Activated naive CD8-positive, alpha-beta T cell treated with anti-CD3 and anti-CD28 coated beads, Interleukin-2, amount 50 U/mL, for 24 hours (primary cell): ENCODE measurements at regions not wholly inside any gene's neighbourhood (a gene's known extent, or its start where the extent isn't known, plus 50 kb on each side); places are given as distances from the start of the nearest gene placed in this dataset.

ENCODE experiments used
- ATAC-seq: fragments of 150-1000 bp; cut with Tn5 transposase; one replicate; pipeline ENCODE4 v1.10.0; 2021
- DNase-seq: peaks from one replicate; pipeline ENCODE4 v3.0.0; 2021
- H3K27ac Mint-ChIP-seq: one replicate; pipeline ENCODE4 v1.8.0; 2021; ENCODE audit warnings: mild to moderate bottlenecking, mixed read lengths
- H3K27me3 Mint-ChIP-seq: one replicate; pipeline ENCODE4 v1.8.0; 2021; ENCODE audit warnings: mixed read lengths
- H3K36me3 Mint-ChIP-seq: one replicate; pipeline ENCODE4 v1.8.0; 2021; ENCODE audit warnings: low read depth, mixed read lengths
- H3K4me1 Mint-ChIP-seq: one replicate; pipeline ENCODE4 v1.8.0; 2021; ENCODE audit warnings: mixed read lengths
- H3K4me3 Mint-ChIP-seq: one replicate; pipeline ENCODE4 v1.8.0; 2021; ENCODE audit warnings: mild to moderate bottlenecking, moderate library complexity, mixed read lengths
- H3K9me3 Mint-ChIP-seq: one replicate; pipeline ENCODE4 v1.8.0; 2021; ENCODE audit warnings: mixed read lengths

- Mint-ChIP-seq H3K27ac (no peak overlapping the region), H3K4me3 (no peak overlapping the region)
These were observed 76.4 kb upstream of the MLN start for GRCh38 chr6:33880104-33880678.

GRCh38 chr6:33878562-33878961 lies 74.8 kb upstream of the MLN start:
- DNase-seq (no peak), ATAC-seq (no peak)
- H3K27ac Mint-ChIP-seq: no peak overlapping the region
- no peaks in the 10 kb centered on the region for H3K36me3 Mint-ChIP-seq
- peaks cover 9% of the 10 kb centered on the region for H3K27me3 Mint-ChIP-seq
- no peaks in the 10 kb centered on the region for H3K9me3 Mint-ChIP-seq
- peaks cover 2% of the 10 kb centered on the region for H3K4me1 Mint-ChIP-seq
- no peak overlapping the region for H3K4me3 Mint-ChIP-seq

More at GRCh38 chr6:33880104-33880678, 76.4 kb upstream of the MLN start:
- no peaks in the 10 kb centered on the region for H3K36me3 Mint-ChIP-seq
- no peaks in the 10 kb centered on the region for H3K9me3 Mint-ChIP-seq
- DNase-seq: no peak
- no peaks in the 10 kb centered on the region for H3K4me1 Mint-ChIP-seq
- no peaks in the 10 kb centered on the region for H3K27me3 Mint-ChIP-seq
- no peak for ATAC-seq

- H3K9me3 Mint-ChIP-seq: no peaks in the 10 kb centered on the region
- H3K4me3 Mint-ChIP-seq: no peak overlapping the region
- no peaks in the 10 kb centered on the region for H3K36me3 Mint-ChIP-seq
- DNase-seq (no peak), ATAC-seq (no peak)
- peaks cover 2% of the 10 kb centered on the region for H3K4me1 Mint-ChIP-seq
- peaks cover 9% of the 10 kb centered on the region for H3K27me3 Mint-ChIP-seq
- H3K27ac Mint-ChIP-seq: no peak overlapping the region
These were observed 74.3 kb upstream of the MLN start for GRCh38 chr6:33877982-33878535.

DNA sequence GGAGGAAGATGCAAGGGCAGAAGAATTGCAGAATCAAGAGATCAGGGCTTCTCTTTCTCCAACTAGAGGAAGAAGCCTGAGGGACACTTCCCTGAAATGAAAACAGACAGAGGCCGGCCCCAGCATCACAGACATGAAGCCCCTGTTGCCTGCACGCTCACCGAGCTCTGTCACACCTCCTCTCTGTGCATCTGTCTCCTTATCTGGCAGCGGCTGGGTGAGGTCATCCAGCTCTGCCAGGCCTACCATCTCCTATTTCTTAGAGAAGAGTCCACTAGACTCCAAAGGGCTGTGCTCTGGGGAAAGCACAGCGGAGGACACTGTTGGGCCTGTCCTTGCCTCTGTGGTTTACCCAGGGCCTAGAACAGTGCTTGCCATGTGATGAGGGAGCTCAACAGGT lies 71.9 kb upstream of the MLN start:
- peaks cover 9% of the 10 kb centered on the region for H3K27me3 Mint-ChIP-seq
- no peak overlapping the region for H3K4me3 Mint-ChIP-seq

GRCh38 chr6:33875141-33875581 lies 71.4 kb upstream of the MLN start:
- no peaks in the 10 kb centered on the region for H3K9me3 Mint-ChIP-seq
- H3K36me3 Mint-ChIP-seq: no peaks in the 10 kb centered on the region

More for the DNA sequence above, 71.9 kb upstream of the MLN start:
- DNase-seq: no peak
- no peak for ATAC-seq
- H3K9me3 Mint-ChIP-seq: no peaks in the 10 kb centered on the region
- H3K4me1 Mint-ChIP-seq: peaks cover 2% of the 10 kb centered on the region
- no peaks in the 10 kb centered on the region for H3K36me3 Mint-ChIP-seq
- H3K27ac Mint-ChIP-seq: no peak overlapping the region

DNA sequence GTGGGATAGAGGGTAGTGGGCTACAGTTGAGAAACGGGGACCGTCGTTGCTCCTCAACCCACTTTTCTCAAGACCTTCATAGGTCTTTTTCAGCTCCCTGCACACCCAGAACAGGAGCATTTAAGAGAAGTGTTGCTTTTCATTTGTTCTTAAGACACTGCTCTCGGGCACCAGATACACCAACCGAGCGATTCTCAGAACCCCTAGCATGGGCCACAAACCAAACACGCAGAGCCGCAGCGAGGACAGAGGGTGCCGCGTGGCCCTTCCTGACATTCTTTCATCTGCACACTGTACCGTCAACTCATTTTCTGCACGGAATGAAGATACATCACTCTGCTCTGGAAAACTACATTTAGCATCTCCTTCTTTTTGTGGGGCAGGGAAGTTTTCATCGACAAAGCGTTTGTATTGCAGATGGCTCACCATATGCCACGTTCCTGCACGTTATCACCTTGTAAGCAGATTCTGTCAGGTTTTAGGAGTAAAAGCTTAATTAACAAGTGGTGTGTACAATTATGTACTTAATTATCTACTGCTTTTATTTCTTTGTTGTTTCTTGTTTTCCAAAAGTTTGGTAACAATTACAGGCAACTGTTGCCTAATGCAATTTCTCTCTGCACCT lies 70.4 kb upstream of the MLN start:
- H3K4me3 Mint-ChIP-seq: no peak overlapping the region
- DNase-seq: no peak
- H3K27ac Mint-ChIP-seq: no peak overlapping the region
- no peaks in the 10 kb centered on the region for H3K9me3 Mint-ChIP-seq
- peaks cover 2% of the 10 kb centered on the region for H3K4me1 Mint-ChIP-seq
- no peaks in the 10 kb centered on the region for H3K36me3 Mint-ChIP-seq
- peaks cover 9% of the 10 kb centered on the region for H3K27me3 Mint-ChIP-seq
- no peak for ATAC-seq

More at GRCh38 chr6:33875141-33875581, 71.4 kb upstream of the MLN start:
- Mint-ChIP-seq H3K27ac (no peak overlapping the region), H3K27me3 (peaks cover 9% of the 10 kb centered on the region), H3K4me3 (no peak overlapping the region), H3K4me1 (peaks cover 2% of the 10 kb centered on the region)
- no peak for ATAC-seq
- DNase-seq: no peak

DNA sequence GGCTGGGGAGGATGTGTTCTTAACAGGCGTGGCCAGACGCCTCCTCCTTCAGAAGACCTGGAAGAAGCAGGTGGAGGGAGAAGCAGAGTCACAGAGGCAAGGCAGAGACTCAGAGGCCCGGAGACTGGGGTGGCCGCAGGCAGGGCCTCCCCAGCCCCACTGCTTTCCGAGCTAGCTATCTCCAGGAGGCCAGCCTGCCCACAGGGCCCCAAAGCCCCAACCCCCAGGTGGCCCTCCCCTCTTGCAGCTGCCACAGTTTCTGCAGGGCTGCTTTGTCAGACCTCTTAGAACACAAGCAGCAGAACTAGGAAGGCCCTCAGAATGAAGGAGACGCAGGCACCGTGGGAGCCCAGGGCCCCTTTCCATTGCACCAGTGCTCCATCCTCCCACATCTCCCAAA lies 69.0 kb upstream of the MLN start:
- ATAC-seq (no peak), DNase-seq (no peak)
- Mint-ChIP-seq H3K4me1 (peaks cover 2% of the 10 kb centered on the region), H3K9me3 (no peaks in the 10 kb centered on the region), H3K36me3 (no peaks in the 10 kb centered on the region), H3K27me3 (peaks cover 12% of the 10 kb centered on the region), H3K27ac (no peak overlapping the region), H3K4me3 (no peak overlapping the region)

DNA sequence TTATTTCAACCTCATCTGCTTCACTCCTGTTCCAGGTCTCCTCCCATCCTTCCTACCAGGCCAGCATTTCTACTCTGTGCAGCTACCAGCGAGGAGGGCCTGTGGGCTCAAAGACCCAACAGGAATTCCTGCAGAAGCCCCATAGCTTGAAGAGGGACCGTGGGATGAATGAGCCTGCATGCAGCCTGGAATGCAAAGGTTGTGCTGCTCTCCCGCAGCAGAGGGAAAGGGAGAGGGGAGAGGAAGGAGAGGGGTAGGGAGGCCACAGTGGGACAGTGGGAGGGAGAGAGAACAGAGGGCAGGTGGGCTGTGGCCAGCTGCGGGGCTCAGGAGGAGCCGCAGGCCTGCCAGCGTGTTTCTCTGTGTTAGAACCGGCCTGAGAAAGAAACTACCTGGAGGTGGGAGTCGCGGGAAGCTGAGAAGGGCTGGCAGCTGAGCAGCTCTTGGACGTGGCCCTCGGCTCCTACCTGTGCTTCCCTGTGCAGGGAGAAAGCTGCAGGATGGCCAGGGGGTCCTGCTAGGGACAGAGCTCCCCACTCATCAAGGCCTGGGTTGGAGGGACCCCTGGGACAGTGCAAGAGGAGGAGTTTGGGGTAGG lies 66.1 kb upstream of the MLN start:
- no peak for DNase-seq

DNA sequence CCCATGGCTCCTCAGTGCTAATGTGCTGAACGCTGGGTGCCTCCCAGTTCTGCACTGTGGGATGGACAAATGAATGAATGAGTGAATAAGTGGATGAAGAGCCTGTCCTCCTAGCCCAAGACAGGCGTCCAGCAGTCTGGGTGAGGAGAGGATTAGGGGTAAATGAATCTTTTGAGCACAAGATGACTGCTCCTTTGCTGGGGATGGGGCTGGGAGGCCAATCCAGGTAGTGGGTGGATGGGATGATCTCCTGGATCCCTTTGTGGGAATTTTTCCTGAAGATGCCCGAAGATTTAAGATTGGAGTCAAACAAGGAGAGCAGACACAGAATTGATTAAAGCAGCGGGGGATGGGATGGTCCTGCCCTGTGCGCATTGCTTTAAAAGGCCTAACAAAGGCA lies 65.3 kb upstream of the MLN start:
- H3K27ac Mint-ChIP-seq: no peak overlapping the region
- peaks cover 1% of the 10 kb centered on the region for H3K4me1 Mint-ChIP-seq
- H3K36me3 Mint-ChIP-seq: peaks cover 3% of the 10 kb centered on the region

More for the DNA sequence above, 66.1 kb upstream of the MLN start:
- Mint-ChIP-seq H3K36me3 (peaks cover 3% of the 10 kb centered on the region), H3K27me3 (peaks cover 19% of the 10 kb centered on the region), H3K27ac (no peak overlapping the region), H3K4me1 (peaks cover 1% of the 10 kb centered on the region), H3K4me3 (no peak overlapping the region), H3K9me3 (peaks cover 12% of the 10 kb centered on the region)
- ATAC-seq: no peak

DNA sequence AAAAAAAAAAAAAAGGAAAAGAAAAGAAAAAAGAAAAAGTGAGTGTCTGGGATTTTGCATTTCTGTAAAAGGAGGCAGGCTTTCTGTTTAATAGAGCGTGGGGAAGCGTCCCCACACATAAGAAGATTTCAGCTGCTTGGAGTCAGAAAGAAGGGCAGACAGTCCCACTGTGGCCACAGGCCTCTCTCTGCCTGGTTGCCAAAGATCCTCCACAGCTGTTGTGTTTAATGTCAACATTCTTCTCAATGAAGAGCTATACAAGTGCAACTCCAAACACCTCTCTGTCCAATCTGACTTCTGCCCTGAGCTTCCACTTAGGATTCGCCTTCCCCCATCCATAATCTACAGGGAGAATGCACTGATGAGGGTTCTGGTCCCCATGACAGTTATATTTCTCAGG lies 64.3 kb upstream of the MLN start:
- H3K27me3 Mint-ChIP-seq: peaks cover 18% of the 10 kb centered on the region
- peaks cover 3% of the 10 kb centered on the region for H3K36me3 Mint-ChIP-seq
- DNase-seq: no peak
- H3K4me3 Mint-ChIP-seq: no peak overlapping the region
- no peak overlapping the region for H3K27ac Mint-ChIP-seq
- H3K4me1 Mint-ChIP-seq: peaks cover 9% of the 10 kb centered on the region
- peaks cover 12% of the 10 kb centered on the region for H3K9me3 Mint-ChIP-seq
- ATAC-seq: no peak

More for the DNA sequence above, 65.3 kb upstream of the MLN start:
- no peak for DNase-seq
- no peak for ATAC-seq
- Mint-ChIP-seq H3K27me3 (peaks cover 16% of the 10 kb centered on the region), H3K9me3 (peaks cover 12% of the 10 kb centered on the region), H3K4me3 (no peak overlapping the region)

DNA sequence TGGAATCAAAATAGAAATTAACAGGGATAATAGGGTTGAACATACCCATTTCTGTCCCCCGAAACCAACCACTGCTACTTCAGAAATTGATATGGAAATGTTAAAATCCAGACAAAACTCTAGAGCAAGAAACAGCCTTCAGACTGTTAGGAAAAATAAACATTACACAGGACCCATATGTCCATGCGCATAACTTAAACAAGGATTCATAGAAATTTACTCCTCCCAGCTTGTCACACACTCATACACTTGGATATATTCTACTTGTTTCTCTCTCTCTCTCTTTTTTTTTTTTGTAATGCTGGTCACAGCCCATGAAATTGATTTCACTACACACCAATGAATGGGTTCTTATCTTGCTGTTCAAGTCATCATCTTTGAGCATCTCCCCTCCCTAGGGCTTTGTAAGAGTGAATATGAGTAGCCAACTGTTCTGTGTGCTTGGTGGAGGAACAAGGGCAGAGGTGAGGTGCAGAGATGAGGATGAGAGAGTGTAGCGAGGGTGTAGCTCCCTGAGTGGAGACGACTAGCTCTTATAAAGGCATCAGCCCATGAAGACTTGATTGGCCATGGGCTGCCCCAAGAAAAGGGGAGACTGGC lies 61.8 kb upstream of the MLN start:
- peaks cover 34% of the 10 kb centered on the region for H3K27me3 Mint-ChIP-seq

GRCh38 chr6:33863723-33864440 lies 60.1 kb upstream of the MLN start:
- H3K27ac Mint-ChIP-seq: no peak overlapping the region
- H3K4me3 Mint-ChIP-seq: no peak overlapping the region
- H3K9me3 Mint-ChIP-seq: peaks cover 12% of the 10 kb centered on the region
- peaks cover 23% of the 10 kb centered on the region for H3K4me1 Mint-ChIP-seq
- peaks cover 40% of the 10 kb centered on the region for H3K27me3 Mint-ChIP-seq
- DNase-seq: no peak
- ATAC-seq: no peak
- peaks cover 3% of the 10 kb centered on the region for H3K36me3 Mint-ChIP-seq

More for the DNA sequence above, 61.8 kb upstream of the MLN start:
- DNase-seq (no peak), ATAC-seq (no peak)
- Mint-ChIP-seq H3K4me3 (no peak overlapping the region), H3K4me1 (peaks cover 20% of the 10 kb centered on the region), H3K9me3 (peaks cover 12% of the 10 kb centered on the region), H3K27ac (no peak overlapping the region), H3K36me3 (peaks cover 3% of the 10 kb centered on the region)

DNA sequence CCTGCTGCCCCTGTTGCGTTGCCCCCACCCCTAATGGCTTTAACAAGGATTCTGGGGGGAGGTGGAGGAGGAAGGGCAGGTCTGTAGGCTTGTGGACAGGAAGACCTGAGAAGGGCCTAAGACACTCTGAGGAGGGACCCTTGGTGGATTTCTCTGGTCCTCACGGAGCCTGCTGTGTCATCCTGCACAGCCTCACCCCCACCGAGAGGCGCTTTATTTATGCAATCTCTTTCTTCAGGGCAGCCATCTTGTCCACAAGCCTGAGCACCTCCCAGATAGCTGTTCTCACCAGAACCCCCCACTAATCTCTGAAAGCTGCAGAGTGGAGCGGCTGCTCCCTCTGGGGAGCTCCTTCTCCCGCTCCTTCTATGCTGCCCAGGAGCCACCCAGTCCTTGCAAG lies 59.3 kb upstream of the MLN start:
- Mint-ChIP-seq H3K4me3 (no peak overlapping the region), H3K36me3 (peaks cover 3% of the 10 kb centered on the region), H3K27ac (no peak overlapping the region), H3K27me3 (peaks cover 42% of the 10 kb centered on the region), H3K9me3 (peaks cover 12% of the 10 kb centered on the region), H3K4me1 (peaks cover 26% of the 10 kb centered on the region)
- no peak for DNase-seq
- no peak for ATAC-seq

DNA sequence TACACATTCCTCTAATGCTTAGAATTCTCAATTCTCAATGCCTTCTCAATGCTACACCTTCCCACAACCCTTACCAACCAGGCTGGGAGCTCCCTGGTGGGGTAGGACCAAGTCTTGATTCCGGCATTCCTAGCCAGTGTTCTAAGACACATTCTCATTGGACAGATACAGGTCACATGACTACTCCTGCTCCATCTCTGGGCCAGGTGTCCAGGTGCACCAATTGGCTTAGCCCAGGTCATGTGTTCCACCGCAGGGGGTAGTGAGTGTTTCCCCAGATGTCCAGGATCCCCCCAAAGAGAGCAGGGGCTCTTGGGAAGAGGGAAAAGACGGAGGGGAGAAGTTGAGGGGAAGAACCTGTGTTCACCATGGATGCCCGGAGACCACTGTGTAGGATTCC lies 58.7 kb upstream of the MLN start:
- Mint-ChIP-seq H3K4me3 (no peak overlapping the region), H3K36me3 (peaks cover 3% of the 10 kb centered on the region), H3K27me3 (peaks cover 42% of the 10 kb centered on the region), H3K9me3 (peaks cover 12% of the 10 kb centered on the region), H3K4me1 (peaks cover 32% of the 10 kb centered on the region), H3K27ac (no peak overlapping the region)
- ATAC-seq (no peak), DNase-seq (no peak)
